SK-N-SH (cell line): ENCODE measurements at regions not wholly inside any gene's neighbourhood (a gene's known extent, or its start where the extent isn't known, plus 50 kb on each side); places are given as distances from the start of the nearest gene placed in this dataset.

Experiments
- CTCF ChIA-PET: fragments of 300-600, 350-600 bp; formaldehyde crosslinking; extraction: SDS; loops from one replicate; lab custom pipeline; 2021; lab: Yijun Ruan, JAX
- POLR2A ChIA-PET: fragments of 350-600 bp; sonication (Branson Sonifier 250); formaldehyde crosslinking; extraction: SDS; loops from one replicate; lab custom pipeline; 2020; ENCODE audit warnings: antibody characterized with exemption, inconsistent platforms; lab: Yijun Ruan, JAX
- DNase-seq: peaks from one replicate; pipeline ENCODE4 v3.0.0; 2012
- H2AFZ ChIP-seq: fragments of 200-600 bp; sonication (generic); 2 replicates; pipeline ENCODE4 v1.8.1; 2016; ENCODE audit warnings: antibody characterized with exemption, mild to moderate bottlenecking, low read depth
- H3F3A ChIP-seq: fragments of 200-600 bp; sonication (generic); replicated peaks from 2 replicates; pipeline ENCODE3; 2016; ENCODE audit warnings: antibody characterized with exemption, mild to moderate bottlenecking; ENCODE audit not compliant: insufficient read depth
- H3K27ac ChIP-seq, 2 experiments: fragments of 200-500 bp in 1 of 2; fragments of 200-600 bp in 1 of 2; sonication (Bioruptor generic) in 1 of 2; sonication (generic), shearing (Covaris generic) in 1 of 2; 2 replicates each; pipeline versions ENCODE4 v1.5.1 to v1.6.1; 2014 to 2016; ENCODE audit warnings: low read depth in 2 of 2, inconsistent platforms in 1 of 2, low read length in 1 of 2, mild to moderate bottlenecking in 1 of 2, mixed read lengths in 1 of 2
- H3K27me3 ChIP-seq: fragments of 200-600 bp; sonication (generic), shearing (Covaris generic); 2 replicates; pipeline ENCODE4 v1.6.1; 2016; ENCODE audit warnings: mixed run types; ENCODE audit not compliant: insufficient read depth
- H3K36me3 ChIP-seq, 2 experiments: fragments of 200-500 bp in 1 of 2; fragments of 200-600 bp in 1 of 2; sonication (Bioruptor generic) in 1 of 2; sonication (generic) in 1 of 2; replicated peaks in 1 of 2; 2 replicates each; pipeline versions ENCODE3 to v1.5.1; 2014 to 2016; ENCODE audit warnings: low read length in 1 of 2, mild to moderate bottlenecking in 1 of 2; ENCODE audit not compliant: insufficient read depth in 2 of 2, control insufficient read depth in 1 of 2
- H3K4me1 ChIP-seq, 2 experiments: fragments of 200-500 bp in 1 of 2; fragments of 200-600 bp in 1 of 2; sonication (Bioruptor generic) in 1 of 2; sonication (generic), shearing (Covaris generic) in 1 of 2; 2 replicates each; pipeline versions ENCODE4 v1.5.1 to v1.6.1; 2014 to 2016; ENCODE audit warnings: low read depth in 1 of 2, low read length in 1 of 2, mixed run types in 1 of 2; ENCODE audit not compliant: insufficient read depth in 2 of 2, control insufficient read depth in 1 of 2
- H3K4me2 ChIP-seq: fragments of 200-600 bp; sonication (generic), shearing (Covaris generic); 2 replicates; pipeline ENCODE4 v1.6.1; 2017; ENCODE audit warnings: mixed run types
- H3K4me3 ChIP-seq, 2 experiments: fragments of 200-500 bp in 1 of 2; fragments of 200-600 bp in 1 of 2; sonication (Bioruptor generic) in 1 of 2; sonication (generic), shearing (Covaris generic) in 1 of 2; 2 replicates each; pipeline versions ENCODE4 v1.5.1 to v1.8.1; 2014 to 2016; ENCODE audit warnings: low read depth in 2 of 2, inconsistent platforms in 1 of 2, low read length in 1 of 2, mild to moderate bottlenecking in 1 of 2, mixed read lengths in 1 of 2, moderate library complexity in 1 of 2
- H3K79me2 ChIP-seq: fragments of 200-600 bp; sonication (generic); 2 replicates; pipeline ENCODE4 v1.8.1; 2017; ENCODE audit warnings: mild to moderate bottlenecking; ENCODE audit not compliant: insufficient read depth
- H3K9ac ChIP-seq: fragments of 200-600 bp; sonication (generic); 2 replicates; pipeline ENCODE4 v1.6.1; 2017; ENCODE audit warnings: mixed run types
- H3K9me2 ChIP-seq: fragments of 200-600 bp; sonication (generic); 2 replicates; pipeline ENCODE4 v1.6.1; 2017; ENCODE audit warnings: mixed run types
- H3K9me3 ChIP-seq: fragments of 200-600 bp; sonication (generic); 2 replicates; pipeline ENCODE4 v1.6.1; 2017; ENCODE audit warnings: mixed run types, mild to moderate bottlenecking, moderate library complexity
- H4K20me1 ChIP-seq: fragments of 200-600 bp; sonication (generic); 2 replicates; pipeline ENCODE4 v1.6.1; 2017; ENCODE audit warnings: mild to moderate bottlenecking, mixed run types; ENCODE audit not compliant: insufficient read depth
- ELF1 ChIP-seq: IDR thresholded peaks from 2 replicates; pipeline ENCODE4 v1.4.0; 2012
- EP300 ChIP-seq, 2 experiments: IDR thresholded peaks; 2 replicates each; pipeline versions ENCODE4 v1.4.0 to v1.6.1; 2012; ENCODE audit warnings: borderline replicate concordance in 1 of 2, low read depth in 1 of 2, low read length in 1 of 2
- EZH2phosphoT487 ChIP-seq: fragments of 200-600 bp; sonication (generic); IDR thresholded peaks from 2 replicates; pipeline ENCODE4 v1.6.1; 2017; ENCODE audit warnings: low read depth, mixed run types, mild to moderate bottlenecking, antibody characterized with exemption, moderate library complexity, borderline replicate concordance
- FOSL2 ChIP-seq: IDR thresholded peaks from 2 replicates; pipeline ENCODE4 v1.4.0; 2012; ENCODE audit warnings: low read depth, mild to moderate bottlenecking, moderate library complexity, borderline replicate concordance
- FOXM1 ChIP-seq: IDR thresholded peaks from 2 replicates; pipeline ENCODE4 v1.4.0; 2012; ENCODE audit warnings: low read depth, mild to moderate bottlenecking
- GABPA ChIP-seq: IDR thresholded peaks from 2 replicates; pipeline ENCODE4 v1.4.0; 2012; ENCODE audit warnings: low read depth, mild to moderate bottlenecking
- MEF2A ChIP-seq: IDR thresholded peaks from 2 replicates; pipeline ENCODE4 v1.4.0; 2012; ENCODE audit warnings: low read depth, borderline replicate concordance
- NFIC ChIP-seq: IDR thresholded peaks from 2 replicates; pipeline ENCODE4 v1.4.0; 2012; ENCODE audit warnings: borderline replicate concordance
- POLR2AphosphoS5 ChIP-seq: IDR thresholded peaks from 2 replicates; pipeline ENCODE4 v1.6.1; 2012; ENCODE audit warnings: low read depth, low read length
- RAD21 ChIP-seq: IDR thresholded peaks from 2 replicates; pipeline ENCODE4 v1.6.1; 2012; ENCODE audit warnings: mild to moderate bottlenecking, low read length
- RFX5 ChIP-seq: IDR thresholded peaks from 2 replicates; pipeline ENCODE4 v1.6.1; 2012; ENCODE audit warnings: mild to moderate bottlenecking, improper control_type of control experiment, low read length
- TAF1 ChIP-seq: IDR thresholded peaks from 2 replicates; pipeline ENCODE4 v1.6.1; 2012; ENCODE audit warnings: low read depth, mild to moderate bottlenecking, low read length, moderate library complexity, borderline replicate concordance
- TCF12 ChIP-seq: IDR thresholded peaks from 2 replicates; pipeline ENCODE4 v1.4.0; 2012
- TEAD4 ChIP-seq: IDR thresholded peaks from 2 replicates; pipeline ENCODE4 v1.4.0; 2012; ENCODE audit warnings: mild to moderate bottlenecking, borderline replicate concordance; ENCODE audit not compliant: insufficient read depth
- ZBTB33 ChIP-seq: IDR thresholded peaks from 2 replicates; pipeline ENCODE4 v1.4.0; 2012; ENCODE audit warnings: low read depth, borderline replicate concordance
- WGBS: methylation state at CpG from one replicate; pipeline ENCODE4 v1.1.6; 2017; ENCODE audit warnings: low lambda C conversion rate; 5-methylcytosine and 5-hydroxymethylcytosine counted together
- TF ChIP-seq, protein P1 (sequence below): IDR thresholded peaks from 2 replicates; pipeline ENCODE4; 2012
- TF ChIP-seq, protein P2 (sequence below): fragments of 150-350 bp; IDR thresholded peaks from 2 replicates; pipeline ENCODE4 v1.6.1; 2016; ENCODE audit warnings: mild to moderate bottlenecking, low read depth, low read length
- TF ChIP-seq, protein P3 (sequence below): IDR thresholded peaks from 2 replicates; pipeline ENCODE4 v1.4.0; 2012; ENCODE audit warnings: low read depth

GRCh38 chr7:18429547-18429946 is 66.0 kb upstream of the HDAC9 start (continued):
- TF ChIP-seq, protein P1, sequence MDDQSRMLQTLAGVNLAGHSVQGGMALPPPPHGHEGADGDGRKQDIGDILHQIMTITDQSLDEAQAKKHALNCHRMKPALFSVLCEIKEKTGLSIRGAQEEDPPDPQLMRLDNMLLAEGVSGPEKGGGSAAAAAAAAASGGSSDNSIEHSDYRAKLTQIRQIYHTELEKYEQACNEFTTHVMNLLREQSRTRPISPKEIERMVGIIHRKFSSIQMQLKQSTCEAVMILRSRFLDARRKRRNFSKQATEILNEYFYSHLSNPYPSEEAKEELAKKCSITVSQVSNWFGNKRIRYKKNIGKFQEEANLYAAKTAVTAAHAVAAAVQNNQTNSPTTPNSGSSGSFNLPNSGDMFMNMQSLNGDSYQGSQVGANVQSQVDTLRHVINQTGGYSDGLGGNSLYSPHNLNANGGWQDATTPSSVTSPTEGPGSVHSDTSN = peak; percentile 38; the same call in 1 of the 2 replicates
- TF ChIP-seq, all 33 proteins: peak for 6

DNA sequence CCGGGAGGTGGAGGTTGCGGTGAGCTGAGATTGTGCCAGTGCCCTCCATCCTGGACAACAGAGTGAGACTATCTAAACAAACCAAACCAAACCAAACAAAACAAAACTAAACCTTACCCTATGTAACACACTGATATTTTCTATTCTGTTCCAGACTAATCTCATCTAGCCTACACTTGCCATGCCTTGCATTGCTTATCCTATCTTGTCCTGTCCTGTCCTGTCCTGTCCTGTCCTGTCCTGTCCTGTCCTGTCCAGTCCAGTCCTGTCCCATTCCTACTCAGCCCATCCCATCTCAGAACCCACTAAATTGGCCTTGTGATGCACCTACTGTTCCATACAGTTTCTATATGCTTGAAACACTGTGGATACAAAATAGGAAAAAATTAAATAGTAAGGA is 64.7 kb upstream of the HDAC9 start:
- Histone ChIP-seq H3K9me3 (no peaks in the 10 kb centered on the region), H2AFZ (no peak overlapping the region), H3K4me1 (peaks cover 0 to 21% of the 10 kb centered on the region in 2 experiments; a peak in 2 of 4 replicates), H3F3A (peaks cover 6% of the 10 kb centered on the region), H3K27ac (no peak overlapping the region), H3K9me2 (no peaks in the 10 kb centered on the region), H3K4me2 (no peak overlapping the region), H3K36me3 (no peaks in the 10 kb centered on the region), H4K20me1 (no peaks in the 10 kb centered on the region), H3K9ac (no peak overlapping the region), H3K27me3 (no peaks in the 10 kb centered on the region), H3K79me2 (no peaks in the 10 kb centered on the region), H3K4me3 (no peak overlapping the region)
- WGBS = 100% methylated on average over 2 of the region's 2 CpGs
- TF ChIP-seq ZBTB33 (no peak), ELF1 (no peak), TCF12 (no peak), RFX5 (no peak), RAD21 (no peak), EZH2phosphoT487 (no peak), TEAD4 (no peak)
- CTCF ChIA-PET = no interaction called here
- POLR2A ChIA-PET = no interaction called here
- no peak for DNase-seq

- DNase-seq = no peak
- WGBS = 89% methylated on average over 6 of the region's 6 CpGs
- CTCF ChIA-PET = interaction anchor here (0.7 to 1.9 kb wide), 2 partner anchors 10 to 82 kb away, joined by 3 to 9 read pairs; no protein-coding TSS in a partner anchor
- Histone ChIP-seq H3K4me3 (no peak overlapping the region), H3K36me3 (no peaks in the 10 kb centered on the region), H3K27me3 (no peaks in the 10 kb centered on the region), H3K9me3 (no peaks in the 10 kb centered on the region), H3K27ac (no peak overlapping the region), H3K79me2 (no peaks in the 10 kb centered on the region), H4K20me1 (no peaks in the 10 kb centered on the region), H3K9ac (no peak overlapping the region), H3K4me2 (no peak overlapping the region), H3K4me1 (peaks cover 0 to 3% of the 10 kb centered on the region in 2 experiments; a peak in 1 of 4 replicates), H2AFZ (no peak overlapping the region), H3K9me2 (no peaks in the 10 kb centered on the region), H3F3A (peaks cover 6% of the 10 kb centered on the region)
- TF ChIP-seq GABPA = no peak
- TF ChIP-seq MEF2A = no peak
- no peak for TF ChIP-seq POLR2AphosphoS5
- no peak for TF ChIP-seq FOXM1
- TF ChIP-seq TAF1 = no peak
- no peak for TF ChIP-seq FOSL2
- TF ChIP-seq, protein P2, sequence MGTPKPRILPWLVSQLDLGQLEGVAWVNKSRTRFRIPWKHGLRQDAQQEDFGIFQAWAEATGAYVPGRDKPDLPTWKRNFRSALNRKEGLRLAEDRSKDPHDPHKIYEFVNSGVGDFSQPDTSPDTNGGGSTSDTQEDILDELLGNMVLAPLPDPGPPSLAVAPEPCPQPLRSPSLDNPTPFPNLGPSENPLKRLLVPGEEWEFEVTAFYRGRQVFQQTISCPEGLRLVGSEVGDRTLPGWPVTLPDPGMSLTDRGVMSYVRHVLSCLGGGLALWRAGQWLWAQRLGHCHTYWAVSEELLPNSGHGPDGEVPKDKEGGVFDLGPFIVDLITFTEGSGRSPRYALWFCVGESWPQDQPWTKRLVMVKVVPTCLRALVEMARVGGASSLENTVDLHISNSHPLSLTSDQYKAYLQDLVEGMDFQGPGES = no peak
- no peak for TF ChIP-seq EP300 (IDR thresholded peaks at IDR 0.05; ENCODE audit: borderline replicate concordance in 1 of 2, low read depth in 1 of 2, low read length in 1 of 2)
- no peak for TF ChIP-seq EZH2phosphoT487
- TF ChIP-seq NFIC = no peak
- TF ChIP-seq, protein P3, sequence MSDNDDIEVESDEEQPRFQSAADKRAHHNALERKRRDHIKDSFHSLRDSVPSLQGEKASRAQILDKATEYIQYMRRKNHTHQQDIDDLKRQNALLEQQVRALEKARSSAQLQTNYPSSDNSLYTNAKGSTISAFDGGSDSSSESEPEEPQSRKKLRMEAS = no peak
- POLR2A ChIA-PET = no interaction called here
Measured at GRCh38 chr7:18434171-18434570, 61.4 kb upstream of the HDAC9 start.
